ENCODE measurements at regions not wholly inside any gene's neighbourhood (a gene's known extent, or its start where the extent isn't known, plus 50 kb on each side); places are given as distances from the start of the nearest gene placed in this dataset.

DNA sequence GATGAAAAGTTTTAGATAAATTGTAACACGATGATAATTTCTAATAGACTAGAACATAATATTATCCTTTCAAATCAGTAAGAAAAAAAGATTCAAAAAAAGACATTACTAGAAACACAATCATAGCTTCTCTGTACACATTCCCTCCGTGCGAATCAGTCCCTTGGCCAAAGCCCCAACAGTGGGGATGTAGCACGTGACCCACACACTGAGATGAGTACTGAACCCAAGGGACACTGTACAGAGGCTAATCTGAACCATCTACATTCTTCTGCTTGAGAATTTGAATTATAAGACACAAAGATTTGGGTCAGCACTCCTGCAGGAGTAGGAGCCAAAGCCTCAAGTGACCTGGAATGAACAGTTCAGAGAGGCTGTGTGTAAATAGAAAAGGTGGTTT, 353.7 kb downstream of the INSC start:
- no TSS peak for BruUV-seq (replicated peaks)
- DNase-seq (ENCODE audit: unreplicated experiment) = peak; percentile 6
- Mint-ChIP-seq H3K27me3 (ENCODE audit: insufficient read depth, unreplicated experiment) (peaks cover 32% of the 10 kb centered on the region), H3K4me1 (ENCODE audit: insufficient read depth, unreplicated experiment) (no peaks in the 10 kb centered on the region), H3K36me3 (ENCODE audit: insufficient read depth, unreplicated experiment) (no peaks in the 10 kb centered on the region), H3K4me3 (ENCODE audit: unreplicated experiment) (no peak overlapping the region), H3K9me3 (ENCODE audit: unreplicated experiment) (no peaks in the 10 kb centered on the region), H3K27ac (ENCODE audit: low read depth, unreplicated experiment) (no peak overlapping the region)
- TF ChIP-seq CTCF (IDR thresholded peaks at IDR 0.05; ENCODE audit: unreplicated experiment) = no peak
- intact Hi-C loops (cut with micrococcal nuclease) = no loop called here
- ChIA-PET CTCF (interaction anchor here (0.9 kb wide), 1 partner anchor 26 kb away, joined by 3 read pairs; no protein-coding TSS in a partner anchor), POLR2A (interaction anchor here (0.6 kb wide), 1 partner anchor 18 kb away, joined by 3 read pairs; no protein-coding TSS in a partner anchor)

DNA sequence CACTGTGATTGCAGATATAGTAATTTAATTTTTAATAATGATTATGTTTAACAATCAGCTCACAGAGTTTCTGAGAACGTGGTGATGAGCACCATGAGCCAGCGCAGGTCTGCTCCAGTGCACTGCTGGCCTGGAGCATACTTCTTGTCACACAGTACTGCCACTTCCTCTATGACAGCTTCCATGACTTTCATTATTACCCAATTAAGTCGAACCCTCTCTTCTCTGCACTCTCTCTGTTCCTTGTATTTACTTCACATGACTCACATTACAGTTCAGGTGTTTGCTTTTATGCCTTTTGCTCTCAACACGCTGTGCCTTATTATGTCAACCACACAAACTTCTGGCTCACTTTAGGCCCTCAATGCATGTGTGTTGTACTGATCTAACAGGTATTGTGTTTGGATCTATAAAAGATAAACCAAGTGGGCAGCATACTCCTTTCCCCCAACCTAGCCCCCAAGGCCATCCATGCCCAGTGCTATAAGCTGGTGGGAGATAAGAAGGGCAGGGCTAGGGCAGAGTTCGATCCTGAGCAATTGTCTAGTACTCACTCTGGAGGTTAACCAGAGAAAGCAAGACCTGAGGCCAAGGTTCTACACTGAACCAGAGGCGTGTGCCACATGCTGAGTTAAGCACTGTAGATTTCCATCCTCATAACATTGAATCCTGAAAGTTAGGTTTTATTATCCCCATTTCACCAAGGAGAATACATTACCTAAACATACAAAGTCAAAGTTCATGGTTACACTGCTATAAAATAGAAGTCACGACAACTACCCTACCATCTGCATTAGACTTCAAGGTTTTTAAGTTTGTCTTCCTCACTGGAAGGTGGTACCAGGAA, 356.5 kb downstream of the INSC start:
- H3K36me3 Mint-ChIP-seq (ENCODE audit: insufficient read depth, unreplicated experiment) = no peaks in the 10 kb centered on the region
- H3K27me3 Mint-ChIP-seq (ENCODE audit: insufficient read depth, unreplicated experiment) = peaks cover 49% of the 10 kb centered on the region
- TF ChIP-seq CTCF (IDR thresholded peaks at IDR 0.05; ENCODE audit: unreplicated experiment) = no peak
- no peak overlapping the region for H3K27ac Mint-ChIP-seq (ENCODE audit: low read depth, unreplicated experiment)
- H3K4me3 Mint-ChIP-seq (ENCODE audit: unreplicated experiment) = no peak overlapping the region
- ChIA-PET POLR2A (no interaction called here), CTCF (no interaction called here)
- intact Hi-C loops (cut with micrococcal nuclease) = no loop called here
- no peaks in the 10 kb centered on the region for H3K9me3 Mint-ChIP-seq (ENCODE audit: unreplicated experiment)
- no TSS peak for BruUV-seq (replicated peaks)
- no peaks in the 10 kb centered on the region for H3K4me1 Mint-ChIP-seq (ENCODE audit: insufficient read depth, unreplicated experiment)
- DNase-seq (ENCODE audit: unreplicated experiment) = no peak

- Mint-ChIP-seq H3K4me1 (ENCODE audit: insufficient read depth, unreplicated experiment) (no peaks in the 10 kb centered on the region), H3K27me3 (ENCODE audit: insufficient read depth, unreplicated experiment) (peaks cover 53% of the 10 kb centered on the region), H3K27ac (ENCODE audit: low read depth, unreplicated experiment) (no peak overlapping the region), H3K4me3 (ENCODE audit: unreplicated experiment) (no peak overlapping the region), H3K36me3 (ENCODE audit: insufficient read depth, unreplicated experiment) (no peaks in the 10 kb centered on the region), H3K9me3 (ENCODE audit: unreplicated experiment) (no peaks in the 10 kb centered on the region)
- intact Hi-C loops (cut with micrococcal nuclease) = no loop called here
- POLR2A ChIA-PET = no interaction called here
- CTCF ChIA-PET = no interaction called here
- DNase-seq (ENCODE audit: unreplicated experiment) = no peak
- BruUV-seq (replicated peaks) = no TSS peak
- no peak for TF ChIP-seq CTCF (IDR thresholded peaks at IDR 0.05; ENCODE audit: unreplicated experiment)
Observed at GRCh38 chr11:15471895-15472799, 357.4 kb downstream of the INSC start.
